ENCODE measurements at regions not wholly inside any gene's neighbourhood (a gene's known extent, or its start where the extent isn't known, plus 50 kb on each side); places are given as distances from the start of the nearest gene placed in this dataset.

- TF ChIP-seq, protein P1, sequence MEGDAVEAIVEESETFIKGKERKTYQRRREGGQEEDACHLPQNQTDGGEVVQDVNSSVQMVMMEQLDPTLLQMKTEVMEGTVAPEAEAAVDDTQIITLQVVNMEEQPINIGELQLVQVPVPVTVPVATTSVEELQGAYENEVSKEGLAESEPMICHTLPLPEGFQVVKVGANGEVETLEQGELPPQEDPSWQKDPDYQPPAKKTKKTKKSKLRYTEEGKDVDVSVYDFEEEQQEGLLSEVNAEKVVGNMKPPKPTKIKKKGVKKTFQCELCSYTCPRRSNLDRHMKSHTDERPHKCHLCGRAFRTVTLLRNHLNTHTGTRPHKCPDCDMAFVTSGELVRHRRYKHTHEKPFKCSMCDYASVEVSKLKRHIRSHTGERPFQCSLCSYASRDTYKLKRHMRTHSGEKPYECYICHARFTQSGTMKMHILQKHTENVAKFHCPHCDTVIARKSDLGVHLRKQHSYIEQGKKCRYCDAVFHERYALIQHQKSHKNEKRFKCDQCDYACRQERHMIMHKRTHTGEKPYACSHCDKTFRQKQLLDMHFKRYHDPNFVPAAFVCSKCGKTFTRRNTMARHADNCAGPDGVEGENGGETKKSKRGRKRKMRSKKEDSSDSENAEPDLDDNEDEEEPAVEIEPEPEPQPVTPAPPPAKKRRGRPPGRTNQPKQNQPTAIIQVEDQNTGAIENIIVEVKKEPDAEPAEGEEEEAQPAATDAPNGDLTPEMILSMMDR (IDR thresholded peaks at IDR 0.05): no peak
- TF ChIP-seq POLR2AphosphoS5 (IDR thresholded peaks at IDR 0.05) (no peak), EP300 (IDR thresholded peaks at IDR 0.05) (no peak), POLR2A (IDR thresholded peaks at IDR 0.05) (no peak)
These were observed 146.2 kb downstream of the GXYLT1 start for GRCh38 chr12:41998436-41998835.
